NB4 (cell line): ENCODE measurements at regions not wholly inside any gene's neighbourhood (a gene's known extent, or its start where the extent isn't known, plus 50 kb on each side); places are given as distances from the start of the nearest gene placed in this dataset.

ENCODE experiments used
- CTCF ChIP-seq: IDR thresholded peaks from one replicate; pipeline ENCODE4 v1.5.1; 2012; ENCODE audit warnings: low read depth, low read length
- POLR2A ChIP-seq: IDR thresholded peaks from 2 replicates; pipeline ENCODE4 v1.6.1; 2011; ENCODE audit warnings: mild to moderate bottlenecking; ENCODE audit not compliant: insufficient read length; ENCODE audit errors: extremely low read depth
- TF ChIP-seq, protein P1 (sequence below): IDR thresholded peaks from 2 replicates; pipeline ENCODE4 v1.6.1; 2011; ENCODE audit warnings: low read depth, low read length

- no peak for TF ChIP-seq CTCF
- TF ChIP-seq POLR2A: no peak
- TF ChIP-seq, protein P1, sequence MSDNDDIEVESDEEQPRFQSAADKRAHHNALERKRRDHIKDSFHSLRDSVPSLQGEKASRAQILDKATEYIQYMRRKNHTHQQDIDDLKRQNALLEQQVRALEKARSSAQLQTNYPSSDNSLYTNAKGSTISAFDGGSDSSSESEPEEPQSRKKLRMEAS: no peak
Observed at GRCh38 chr21:15140321-15141019, 75.7 kb upstream of the NRIP1 start.
